Liver (tissue), 3 donors: ENCODE measurements at regions not wholly inside any gene's neighbourhood (a gene's known extent, or its start where the extent isn't known, plus 50 kb on each side); places are given as distances from the start of the nearest gene placed in this dataset.

Experiments
- GABPA ChIP-seq, 2 donors: IDR thresholded peaks in 1 of 2; conservative IDR thresholded peaks in 1 of 2; 2 replicates each; pipeline ENCODE4 v1.6.1; 2016; ENCODE audit warnings: antibody characterized with exemption in 2 of 2, mild to moderate bottlenecking in 1 of 2, moderate library complexity in 1 of 2
- JUND ChIP-seq, 2 donors: IDR thresholded peaks; 2 replicates each; pipeline ENCODE4 v1.6.1; 2016; ENCODE audit warnings: antibody characterized with exemption in 2 of 2
- MAX ChIP-seq: IDR thresholded peaks from 2 replicates; pipeline ENCODE4 v1.6.1; 2016; ENCODE audit warnings: antibody characterized with exemption
- REST ChIP-seq: IDR thresholded peaks from 2 replicates; pipeline ENCODE4 v1.6.1; 2016; ENCODE audit warnings: antibody characterized with exemption, mild to moderate bottlenecking
- TF ChIP-seq, protein P1 (sequence below): fragments of 150-350 bp; IDR thresholded peaks from 2 replicates; pipeline ENCODE4 v1.5.1; 2017; ENCODE audit warnings: improper control_type of control experiment, low read depth, low read length; ENCODE audit not compliant: missing input control
- donor health status: healthy.
- donor health status: healthy.

DNA sequence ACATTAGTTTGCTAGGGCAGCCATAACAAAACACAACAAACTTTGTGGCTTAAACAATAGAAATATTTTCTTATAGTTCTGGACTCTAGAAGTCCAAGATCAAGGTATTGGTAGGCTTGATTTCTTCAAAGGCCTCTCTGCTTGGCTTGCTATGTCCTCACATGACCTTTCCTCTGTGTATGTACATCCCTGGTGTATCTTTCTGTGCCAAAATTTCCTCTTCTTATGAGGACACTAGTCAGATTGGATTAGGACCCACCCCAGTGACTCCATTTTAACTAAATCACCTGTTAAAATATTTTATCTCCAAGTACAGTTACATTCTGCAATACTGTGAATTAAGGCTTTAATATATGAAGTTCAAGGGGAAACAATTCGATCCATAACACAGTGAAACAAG is 168.9 kb upstream of the CCNH start:
- TF ChIP-seq JUND (IDR thresholded peaks at IDR 0.05): no peak
- TF ChIP-seq, protein P1, sequence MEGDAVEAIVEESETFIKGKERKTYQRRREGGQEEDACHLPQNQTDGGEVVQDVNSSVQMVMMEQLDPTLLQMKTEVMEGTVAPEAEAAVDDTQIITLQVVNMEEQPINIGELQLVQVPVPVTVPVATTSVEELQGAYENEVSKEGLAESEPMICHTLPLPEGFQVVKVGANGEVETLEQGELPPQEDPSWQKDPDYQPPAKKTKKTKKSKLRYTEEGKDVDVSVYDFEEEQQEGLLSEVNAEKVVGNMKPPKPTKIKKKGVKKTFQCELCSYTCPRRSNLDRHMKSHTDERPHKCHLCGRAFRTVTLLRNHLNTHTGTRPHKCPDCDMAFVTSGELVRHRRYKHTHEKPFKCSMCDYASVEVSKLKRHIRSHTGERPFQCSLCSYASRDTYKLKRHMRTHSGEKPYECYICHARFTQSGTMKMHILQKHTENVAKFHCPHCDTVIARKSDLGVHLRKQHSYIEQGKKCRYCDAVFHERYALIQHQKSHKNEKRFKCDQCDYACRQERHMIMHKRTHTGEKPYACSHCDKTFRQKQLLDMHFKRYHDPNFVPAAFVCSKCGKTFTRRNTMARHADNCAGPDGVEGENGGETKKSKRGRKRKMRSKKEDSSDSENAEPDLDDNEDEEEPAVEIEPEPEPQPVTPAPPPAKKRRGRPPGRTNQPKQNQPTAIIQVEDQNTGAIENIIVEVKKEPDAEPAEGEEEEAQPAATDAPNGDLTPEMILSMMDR: no peak
- no peak for TF ChIP-seq MAX
- TF ChIP-seq GABPA (IDR thresholded peaks at IDR 0.05 in 1 of 2, conservative IDR thresholded peaks at IDR 0.05 in 1 of 2): no peak
- no peak for TF ChIP-seq REST
